Mammary epithelial cell (primary cell): ENCODE measurements at regions not wholly inside any gene's neighbourhood (a gene's known extent, or its start where the extent isn't known, plus 50 kb on each side); places are given as distances from the start of the nearest gene placed in this dataset.

Experiments used
- CTCF ChIP-seq, 2 donors: IDR thresholded peaks in 1 of 2; conservative IDR thresholded peaks in 1 of 2; 2 replicates each; pipeline ENCODE4 v1.5.1; 2011 to 2012; ENCODE audit warnings: inconsistent platforms in 2 of 2, low read length in 2 of 2, mild to moderate bottlenecking in 2 of 2, control low read depth in 1 of 2, low read depth in 1 of 2; ENCODE audit not compliant: insufficient read depth in 1 of 2; ENCODE audit errors: extremely low read depth in 1 of 2
- EZH2 ChIP-seq: IDR thresholded peaks from 2 replicates; pipeline ENCODE4 v1.6.1; 2012; ENCODE audit warnings: low read length, inconsistent platforms, borderline replicate concordance

- TF ChIP-seq CTCF (conservative IDR thresholded peaks at IDR 0.05 in 1 of 2, IDR thresholded peaks at IDR 0.05 in 1 of 2; ENCODE audit: extremely low read depth in 1 of 2, insufficient read depth in 1 of 2, low read depth in 1 of 2, low read length in 2 of 2): no peak
- TF ChIP-seq EZH2: no peak
These were observed 157.4 kb downstream of the TRIM27 start for GRCh38 chr6:28766426-28766825.
